ENCODE measurements at regions not wholly inside any gene's neighbourhood (a gene's known extent, or its start where the extent isn't known, plus 50 kb on each side); places are given as distances from the start of the nearest gene placed in this dataset.

- Mint-ChIP-seq H3K4me3 (no peak overlapping the region), H3K9me3 (no peaks in the 10 kb centered on the region), H3K27ac (no peak overlapping the region), H3K36me3 (ENCODE audit: low read depth) (no peaks in the 10 kb centered on the region), H3K27me3 (no peaks in the 10 kb centered on the region), H3K4me1 (ENCODE audit: low read depth) (no peaks in the 10 kb centered on the region)
- intact Hi-C loops (cut with micrococcal nuclease) = no loop called here
Observed at GRCh38 chr12:13599176-13599575, 382.2 kb downstream of the GRIN2B start.

DNA sequence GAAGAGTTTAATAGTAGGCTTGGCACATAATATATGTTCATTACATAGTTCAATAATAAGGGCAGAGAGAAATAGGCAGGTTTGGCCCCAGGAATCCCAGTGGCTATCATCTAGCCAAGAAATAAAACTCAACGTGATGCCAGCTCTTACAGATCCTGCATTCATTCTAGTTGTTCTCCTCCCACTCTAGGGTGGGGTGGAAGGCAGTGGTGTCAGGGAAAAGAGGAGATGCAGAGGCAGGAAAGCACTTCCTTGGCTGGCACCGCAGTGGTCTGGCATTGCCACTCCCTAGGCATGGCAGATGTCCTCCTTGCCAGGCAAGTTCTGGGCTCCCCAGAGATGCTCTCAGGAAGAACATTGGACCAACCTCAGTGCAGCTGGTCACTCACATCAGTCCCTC is 383.6 kb downstream of the GRIN2B start:
- intact Hi-C loops (cut with micrococcal nuclease) = no loop called here
- no peaks in the 10 kb centered on the region for H3K4me1 Mint-ChIP-seq (ENCODE audit: low read depth)
- H3K27me3 Mint-ChIP-seq = no peaks in the 10 kb centered on the region
- H3K36me3 Mint-ChIP-seq (ENCODE audit: low read depth) = no peaks in the 10 kb centered on the region
- H3K9me3 Mint-ChIP-seq = no peaks in the 10 kb centered on the region
- H3K27ac Mint-ChIP-seq = no peak overlapping the region
- no peak overlapping the region for H3K4me3 Mint-ChIP-seq

GRCh38 chr12:13597166-13597565 is 384.2 kb downstream of the GRIN2B start:
- no peak overlapping the region for H3K27ac Mint-ChIP-seq
- H3K4me1 Mint-ChIP-seq (ENCODE audit: low read depth) = no peaks in the 10 kb centered on the region
- no peaks in the 10 kb centered on the region for H3K36me3 Mint-ChIP-seq (ENCODE audit: low read depth)
- H3K4me3 Mint-ChIP-seq = no peak overlapping the region
- intact Hi-C loops (cut with micrococcal nuclease) = no loop called here
- no peaks in the 10 kb centered on the region for H3K9me3 Mint-ChIP-seq
- H3K27me3 Mint-ChIP-seq = no peaks in the 10 kb centered on the region

DNA sequence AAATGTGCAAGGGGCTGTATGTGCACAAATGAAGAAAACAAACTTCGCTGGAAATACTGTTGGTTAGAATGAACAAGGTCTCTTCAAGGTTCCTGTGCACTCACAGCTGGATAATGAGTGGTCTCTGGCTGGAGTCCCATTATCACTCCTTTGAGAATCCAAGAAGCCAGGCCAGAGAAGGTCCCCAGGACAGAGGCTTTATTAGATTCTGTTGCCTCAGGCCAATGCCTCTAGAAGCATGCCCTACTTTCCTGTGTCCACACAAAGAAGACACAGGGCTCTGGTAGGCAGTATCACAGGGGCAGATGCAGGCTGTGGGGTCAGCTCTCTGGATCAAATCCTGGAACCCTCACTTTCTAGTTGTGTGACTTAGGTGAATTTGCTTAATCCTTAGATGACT is 384.7 kb downstream of the GRIN2B start:
- H3K9me3 Mint-ChIP-seq = no peaks in the 10 kb centered on the region
- H3K4me3 Mint-ChIP-seq = no peak overlapping the region
- intact Hi-C loops (cut with micrococcal nuclease) = no loop called here
- H3K27ac Mint-ChIP-seq = no peak overlapping the region
- H3K27me3 Mint-ChIP-seq = no peaks in the 10 kb centered on the region
- no peaks in the 10 kb centered on the region for H3K36me3 Mint-ChIP-seq (ENCODE audit: low read depth)
- H3K4me1 Mint-ChIP-seq (ENCODE audit: low read depth) = no peaks in the 10 kb centered on the region

DNA sequence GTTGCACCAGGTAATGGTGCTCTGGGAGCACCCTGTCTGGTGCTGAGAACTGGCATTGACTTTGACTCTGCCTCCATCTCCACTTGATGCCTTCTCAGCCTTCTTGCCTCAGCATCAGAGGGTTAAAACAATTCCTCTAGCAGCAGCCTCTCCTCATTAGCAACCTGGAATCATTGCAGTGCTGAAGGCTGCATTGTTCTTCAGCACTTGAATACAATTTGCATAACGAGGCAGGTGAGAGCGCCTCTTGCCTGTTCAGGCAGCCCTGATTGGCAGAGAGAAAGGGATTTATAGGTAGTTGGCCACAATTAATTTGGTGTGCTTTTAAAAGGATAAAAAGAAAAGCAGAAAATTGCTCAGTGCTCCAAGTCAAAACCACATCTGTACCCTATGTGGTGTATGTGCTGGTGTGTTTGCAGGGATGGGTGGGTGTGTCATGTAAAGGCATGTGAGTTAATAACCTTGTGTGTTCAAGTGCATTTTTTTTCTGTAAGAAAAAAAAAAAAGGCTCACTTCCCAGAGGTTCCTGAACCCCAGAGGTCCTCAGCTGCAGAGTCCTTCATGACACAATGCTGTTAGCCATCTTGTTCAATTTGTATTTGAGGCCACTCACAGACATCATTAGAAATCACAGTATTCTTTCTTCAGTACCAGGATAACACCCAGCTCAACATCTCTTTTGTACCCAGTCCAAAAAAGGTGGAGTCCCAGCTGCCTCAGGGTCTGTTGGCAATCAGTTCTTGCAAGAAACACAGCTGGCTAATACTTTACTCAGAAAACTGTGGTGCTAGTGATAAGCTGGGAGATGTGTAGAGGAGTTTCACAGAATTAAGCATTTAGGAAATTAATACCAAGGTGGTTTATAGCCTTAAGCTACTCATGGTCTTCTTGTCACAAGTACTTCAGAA is 385.6 kb downstream of the GRIN2B start:
- intact Hi-C loops (cut with micrococcal nuclease) = no loop called here
- H3K4me3 Mint-ChIP-seq = no peak overlapping the region
- H3K27ac Mint-ChIP-seq = no peak overlapping the region
- no peaks in the 10 kb centered on the region for H3K9me3 Mint-ChIP-seq
- H3K27me3 Mint-ChIP-seq = no peaks in the 10 kb centered on the region
- no peaks in the 10 kb centered on the region for H3K4me1 Mint-ChIP-seq (ENCODE audit: low read depth)
- H3K36me3 Mint-ChIP-seq (ENCODE audit: low read depth) = no peaks in the 10 kb centered on the region

GRCh38 chr12:13594731-13595514 is 386.5 kb downstream of the GRIN2B start:
- no peak overlapping the region for H3K4me3 Mint-ChIP-seq
- H3K4me1 Mint-ChIP-seq (ENCODE audit: low read depth) = no peaks in the 10 kb centered on the region
- H3K9me3 Mint-ChIP-seq = no peaks in the 10 kb centered on the region
- intact Hi-C loops (cut with micrococcal nuclease) = no loop called here
- H3K27ac Mint-ChIP-seq = no peak overlapping the region
- H3K27me3 Mint-ChIP-seq = no peaks in the 10 kb centered on the region
- no peaks in the 10 kb centered on the region for H3K36me3 Mint-ChIP-seq (ENCODE audit: low read depth)

DNA sequence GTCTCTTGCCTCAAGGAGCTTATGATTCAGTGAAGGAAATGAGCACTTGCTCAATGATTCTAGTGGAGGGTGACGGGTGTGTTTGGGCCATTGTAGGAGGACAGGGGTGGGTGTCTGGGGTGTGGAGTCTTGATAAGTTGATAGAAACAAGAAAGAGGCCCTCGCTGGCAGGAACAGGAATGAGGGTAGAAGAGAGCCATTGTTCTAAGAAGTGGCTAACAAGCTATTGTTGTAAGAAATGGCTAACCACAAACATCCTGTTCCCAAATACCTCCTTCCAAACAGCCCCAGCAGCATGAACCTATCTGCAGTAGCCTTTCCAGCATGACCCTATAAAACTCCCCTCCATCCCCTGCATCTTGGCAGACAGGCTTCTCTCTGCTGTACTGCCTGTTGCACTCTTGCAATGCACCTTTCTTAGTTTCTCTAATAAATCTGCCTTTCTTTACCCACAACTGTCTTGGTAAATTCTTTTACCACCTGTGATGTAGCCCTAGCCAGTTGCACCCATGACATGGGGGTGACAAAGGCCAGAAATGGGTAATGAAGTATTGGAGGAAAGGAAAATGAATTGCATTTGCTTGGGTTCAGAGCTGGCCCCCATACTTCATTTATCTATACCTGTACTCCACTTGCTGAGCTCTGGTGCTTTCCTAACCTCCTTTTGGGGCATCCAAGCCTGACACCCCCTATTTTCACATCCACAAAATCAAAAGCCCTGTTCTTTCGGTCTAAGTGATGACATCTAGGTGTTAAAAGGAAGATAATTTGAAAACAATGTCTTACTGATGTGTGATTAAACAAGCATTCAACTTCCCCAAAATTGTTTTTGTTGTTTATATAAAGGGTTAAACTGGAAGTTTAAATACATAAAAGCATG is 389.1 kb downstream of the GRIN2B start:
- H3K27me3 Mint-ChIP-seq = no peaks in the 10 kb centered on the region
- no peaks in the 10 kb centered on the region for H3K36me3 Mint-ChIP-seq (ENCODE audit: low read depth)
- no peak overlapping the region for H3K4me3 Mint-ChIP-seq
- H3K27ac Mint-ChIP-seq = no peak overlapping the region
- intact Hi-C loops (cut with micrococcal nuclease) = no loop called here
- no peaks in the 10 kb centered on the region for H3K9me3 Mint-ChIP-seq
- no peaks in the 10 kb centered on the region for H3K4me1 Mint-ChIP-seq (ENCODE audit: low read depth)

GRCh38 chr12:13591488-13591887 is 389.9 kb downstream of the GRIN2B start:
- Mint-ChIP-seq H3K27me3 (no peaks in the 10 kb centered on the region), H3K4me3 (no peak overlapping the region), H3K4me1 (ENCODE audit: low read depth) (no peaks in the 10 kb centered on the region), H3K9me3 (no peaks in the 10 kb centered on the region), H3K27ac (no peak overlapping the region), H3K36me3 (ENCODE audit: low read depth) (no peaks in the 10 kb centered on the region)
- intact Hi-C loops (cut with micrococcal nuclease) = no loop called here

- no peaks in the 10 kb centered on the region for H3K4me1 Mint-ChIP-seq (ENCODE audit: low read depth)
- intact Hi-C loops (cut with micrococcal nuclease) = no loop called here
- no peak overlapping the region for H3K4me3 Mint-ChIP-seq
- H3K27me3 Mint-ChIP-seq = no peaks in the 10 kb centered on the region
- no peak overlapping the region for H3K27ac Mint-ChIP-seq
- H3K9me3 Mint-ChIP-seq = no peaks in the 10 kb centered on the region
- H3K36me3 Mint-ChIP-seq (ENCODE audit: low read depth) = no peaks in the 10 kb centered on the region
Observed at GRCh38 chr12:13591059-13591458, 390.3 kb downstream of the GRIN2B start.

DNA sequence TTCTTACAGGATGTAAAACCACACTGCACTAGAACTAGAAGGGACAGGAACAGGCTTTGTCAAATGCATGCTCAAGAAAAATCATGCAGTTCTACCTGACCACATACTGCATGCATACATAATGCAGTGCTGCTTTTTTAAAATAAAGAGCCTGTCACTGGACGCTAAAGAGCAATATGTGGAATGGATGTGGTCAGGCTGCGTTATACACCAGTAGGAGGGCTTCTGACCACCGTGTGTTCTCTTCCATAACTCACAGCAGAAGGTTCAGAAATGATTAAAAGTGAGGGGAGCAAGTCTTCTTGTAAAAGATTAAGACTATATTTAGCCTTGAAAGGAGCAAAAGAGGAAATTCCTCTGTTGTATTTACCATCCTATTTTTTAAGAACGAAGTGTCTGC is 392.0 kb downstream of the EMP1 start:
- H3K36me3 Mint-ChIP-seq (ENCODE audit: low read depth) = no peaks in the 10 kb centered on the region
- H3K27me3 Mint-ChIP-seq = no peaks in the 10 kb centered on the region
- intact Hi-C loops (cut with micrococcal nuclease) = no loop called here
- H3K27ac Mint-ChIP-seq = no peak overlapping the region
- no peaks in the 10 kb centered on the region for H3K9me3 Mint-ChIP-seq
- no peaks in the 10 kb centered on the region for H3K4me1 Mint-ChIP-seq (ENCODE audit: low read depth)
- H3K4me3 Mint-ChIP-seq = no peak overlapping the region

DNA sequence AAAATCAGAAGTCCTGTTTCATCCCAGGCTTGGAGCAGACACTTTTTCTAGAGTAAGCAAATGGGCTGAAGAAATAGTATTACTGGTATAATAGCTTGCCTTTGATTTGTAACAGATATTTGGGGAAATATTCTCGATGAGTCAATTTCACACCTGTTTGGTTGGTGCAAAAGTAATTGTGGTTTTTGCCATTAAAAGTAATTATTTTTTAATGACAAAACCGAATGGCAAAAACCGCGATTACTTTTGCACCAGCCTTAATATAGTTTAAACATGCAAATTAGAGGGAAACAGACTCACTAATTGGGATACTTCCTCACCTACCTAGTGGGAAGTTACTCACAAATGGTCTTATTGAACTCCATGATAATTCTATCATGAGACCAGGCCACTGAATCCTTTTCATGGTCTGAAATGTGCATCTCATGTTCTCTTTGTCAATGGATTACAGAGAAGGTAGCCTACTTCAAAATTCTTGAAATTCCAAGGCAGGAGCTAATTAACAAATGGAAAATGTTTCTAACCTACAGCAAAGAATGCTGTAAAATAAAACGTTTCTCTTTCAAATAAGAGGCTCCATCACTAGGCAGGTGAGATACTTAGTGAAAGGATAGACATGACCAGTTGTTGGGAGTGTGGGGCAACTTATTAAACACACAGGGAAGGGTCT is 391.3 kb downstream of the EMP1 start:
- Mint-ChIP-seq H3K9me3 (no peaks in the 10 kb centered on the region), H3K4me3 (no peak overlapping the region)
- intact Hi-C loops (cut with micrococcal nuclease) = no loop called here

GRCh38 chr12:13586361-13586760 is 389.8 kb downstream of the EMP1 start:
- intact Hi-C loops (cut with micrococcal nuclease) = no loop called here
- Mint-ChIP-seq H3K4me3 (no peak overlapping the region), H3K9me3 (no peaks in the 10 kb centered on the region), H3K27me3 (no peaks in the 10 kb centered on the region), H3K4me1 (ENCODE audit: low read depth) (no peaks in the 10 kb centered on the region), H3K36me3 (ENCODE audit: low read depth) (no peaks in the 10 kb centered on the region), H3K27ac (no peak overlapping the region)

More for the DNA sequence above, 391.3 kb downstream of the EMP1 start:
- Mint-ChIP-seq H3K27ac (no peak overlapping the region), H3K4me1 (ENCODE audit: low read depth) (no peaks in the 10 kb centered on the region), H3K27me3 (no peaks in the 10 kb centered on the region), H3K36me3 (ENCODE audit: low read depth) (no peaks in the 10 kb centered on the region)

DNA sequence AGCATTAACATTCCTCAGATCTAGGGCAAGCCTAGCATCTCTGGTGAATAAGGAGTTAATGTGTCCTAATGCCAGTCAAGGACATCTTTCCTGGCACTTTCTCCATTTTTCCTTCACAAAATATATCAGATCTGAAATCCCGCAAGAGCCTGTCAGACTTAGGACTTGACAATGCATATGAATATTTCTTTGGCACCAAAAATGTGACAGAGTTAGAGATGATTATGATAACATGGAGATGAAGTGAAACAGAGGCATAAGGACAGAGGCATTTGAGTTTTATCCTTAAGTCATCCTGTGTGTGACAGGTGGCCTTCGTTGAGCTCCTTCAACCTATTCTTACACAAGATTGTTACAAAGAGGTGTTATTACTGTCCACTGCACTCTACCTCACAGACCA is 388.0 kb downstream of the EMP1 start:
- intact Hi-C loops (cut with micrococcal nuclease) = no loop called here
- H3K4me1 Mint-ChIP-seq (ENCODE audit: low read depth) = no peaks in the 10 kb centered on the region
- no peaks in the 10 kb centered on the region for H3K36me3 Mint-ChIP-seq (ENCODE audit: low read depth)
- H3K4me3 Mint-ChIP-seq = no peak overlapping the region
- H3K9me3 Mint-ChIP-seq = no peaks in the 10 kb centered on the region
- H3K27ac Mint-ChIP-seq = no peak overlapping the region
- no peaks in the 10 kb centered on the region for H3K27me3 Mint-ChIP-seq
